UCSD-AML1 (cell line): ENCODE measurements at regions not wholly inside any gene's neighbourhood (a gene's known extent, or its start where the extent isn't known, plus 50 kb on each side); places are given as distances from the start of the nearest gene placed in this dataset.
"Not testable (repeated sequence)": the region's sequence is repeated elsewhere in the genome, so short reads cannot be mapped to it uniquely, and the experiment has no call there.

Source experiments
- DNase-seq: peaks from one replicate; lab custom pipeline; 2025; ENCODE audit not compliant: unreplicated experiment; lab: John Stamatoyannopoulos, UW

- no peak for DNase-seq
Measured at GRCh38 chr10:29882766-29883165, 176.6 kb downstream of the JCAD start.

GRCh38 chr10:29881811-29882210 lies 177.6 kb downstream of the JCAD start:
- no peak for DNase-seq

GRCh38 chr10:29881336-29881771 lies 178.0 kb downstream of the JCAD start:
- DNase-seq: no peak

- no peak for DNase-seq
Measured at GRCh38 chr10:29880856-29881255, 178.5 kb downstream of the JCAD start.

GRCh38 chr10:29879862-29880261 lies 179.5 kb downstream of the JCAD start:
- DNase-seq: no peak

- peak; percentile 69 for DNase-seq
Measured at GRCh38 chr10:29878492-29878891, 180.9 kb downstream of the JCAD start.

GRCh38 chr10:29877793-29878491 lies 181.4 kb downstream of the JCAD start:
- no peak for DNase-seq

GRCh38 chr10:29876008-29876555 lies 183.3 kb downstream of the JCAD start:
- no peak for DNase-seq

- DNase-seq: no peak
Measured at GRCh38 chr10:29874606-29875269, 184.6 kb downstream of the JCAD start.

GRCh38 chr10:29873941-29874484 lies 185.4 kb downstream of the JCAD start:
- no peak for DNase-seq

GRCh38 chr10:29870522-29871044 lies 188.8 kb downstream of the JCAD start:
- DNase-seq: no peak

- DNase-seq: no peak
Measured at GRCh38 chr10:29869593-29869992, 189.8 kb downstream of the JCAD start.

- DNase-seq: no peak
Measured at GRCh38 chr10:29866356-29866755, 193.0 kb downstream of the JCAD start.

GRCh38 chr10:29865700-29866355 lies 193.6 kb downstream of the JCAD start:
- DNase-seq: no peak

- DNase-seq: no peak
Measured at GRCh38 chr10:29862923-29863614, 196.3 kb downstream of the JCAD start.

GRCh38 chr10:29861811-29862505 lies 197.4 kb downstream of the JCAD start:
- no peak for DNase-seq

GRCh38 chr10:29861231-29861630 lies 198.2 kb downstream of the JCAD start:
- DNase-seq: not testable (repeated sequence)

GRCh38 chr10:29860166-29860565 lies 199.2 kb downstream of the JCAD start:
- no peak for DNase-seq

- no peak for DNase-seq
Measured at GRCh38 chr10:29859521-29860130, 199.8 kb downstream of the JCAD start.
